Esophagus (tissue), 2 donors: ENCODE measurements at regions not wholly inside any gene's neighbourhood (a gene's known extent, or its start where the extent isn't known, plus 50 kb on each side); places are given as distances from the start of the nearest gene placed in this dataset.

Experiments used
- H3K27ac ChIP-seq, 2 donors: one replicate each; pipeline ENCODE4 v1.5.1; 2013; ENCODE audit warnings: low read depth in 2 of 2, mild to moderate bottlenecking in 2 of 2, inconsistent platforms in 1 of 2, low read length in 1 of 2, moderate library complexity in 1 of 2
- H3K27me3 ChIP-seq, 2 donors: one replicate each; pipeline ENCODE4 v1.6.1; 2013; ENCODE audit warnings: low read length in 2 of 2, control low read depth in 1 of 2, mild to moderate bottlenecking in 1 of 2; ENCODE audit not compliant: insufficient read depth in 2 of 2, control insufficient read depth in 1 of 2
- H3K36me3 ChIP-seq, 2 donors: one replicate each; pipeline ENCODE4 v1.6.1; 2013; ENCODE audit warnings: low read length in 1 of 2; ENCODE audit not compliant: control insufficient read depth in 2 of 2, insufficient read depth in 2 of 2
- H3K4me1 ChIP-seq, 2 donors: one replicate each; pipeline ENCODE4 v1.6.1; 2013; ENCODE audit warnings: low read length in 1 of 2; ENCODE audit not compliant: control insufficient read depth in 2 of 2, insufficient read depth in 2 of 2
- H3K4me3 ChIP-seq, 2 donors: one replicate each; pipeline ENCODE4 v1.5.1; 2013; ENCODE audit warnings: low read length in 2 of 2, mild to moderate bottlenecking in 2 of 2, low read depth in 1 of 2, moderate library complexity in 1 of 2
- H3K9me3 ChIP-seq, 2 donors: one replicate each; pipeline ENCODE4 v1.6.1; 2013; ENCODE audit warnings: mild to moderate bottlenecking in 2 of 2, low read depth in 1 of 2, low read length in 1 of 2, moderate library complexity in 1 of 2; ENCODE audit not compliant: control insufficient read depth in 2 of 2, insufficient read depth in 1 of 2
- WGBS, 2 donors: extraction: QIAGEN DNeasy Blood & Tissue Kit; methylation state at CpG; one replicate each; pipeline ENCODE4 v1.1.7; 2013; 5-methylcytosine and 5-hydroxymethylcytosine counted together
- donor health status: healthy with polysubstance abuse.
- donor health status: Bipolar disorder and iron deficiency.

GRCh38 chr16:86812363-86812970 lies 234.1 kb downstream of the FOXL1 start:
- H3K4me1 ChIP-seq = no peaks in the 10 kb centered on the region
- H3K36me3 ChIP-seq = no peaks in the 10 kb centered on the region
- H3K9me3 ChIP-seq = no peaks in the 10 kb centered on the region
- H3K4me3 ChIP-seq = no peak overlapping the region
- peaks cover 0 to 4% of the 10 kb centered on the region in 2 donors for H3K27me3 ChIP-seq
- WGBS, 2 donors = 48 to 67% methylated on average over 2 of the region's 2 CpGs
- no peak overlapping the region for H3K27ac ChIP-seq

GRCh38 chr16:86814256-86814655 lies 235.9 kb downstream of the FOXL1 start:
- Histone ChIP-seq H3K4me1 (no peaks in the 10 kb centered on the region), H3K9me3 (no peaks in the 10 kb centered on the region), H3K36me3 (no peaks in the 10 kb centered on the region), H3K4me3 (no peak overlapping the region), H3K27ac (no peak overlapping the region), H3K27me3 (no peaks in the 10 kb centered on the region)
- WGBS, 2 donors = 55 to 62% methylated on average over 7 of the region's 7 CpGs

GRCh38 chr16:86816930-86817625 lies 238.7 kb downstream of the FOXL1 start:
- no peaks in the 10 kb centered on the region for H3K4me1 ChIP-seq
- H3K36me3 ChIP-seq = no peaks in the 10 kb centered on the region
- 68 to 79% methylated on average over 9 of the region's 9 CpGs for WGBS, 2 donors
- H3K27ac ChIP-seq = no peak overlapping the region
- H3K4me3 ChIP-seq = no peak overlapping the region
- no peaks in the 10 kb centered on the region for H3K27me3 ChIP-seq
- H3K9me3 ChIP-seq = no peaks in the 10 kb centered on the region

GRCh38 chr16:86818671-86819532 lies 240.6 kb downstream of the FOXL1 start:
- Histone ChIP-seq H3K9me3 (no peaks in the 10 kb centered on the region), H3K36me3 (no peaks in the 10 kb centered on the region), H3K27ac (no peak overlapping the region), H3K4me3 (no peak overlapping the region), H3K4me1 (no peaks in the 10 kb centered on the region), H3K27me3 (no peaks in the 10 kb centered on the region)
- 39 to 44% methylated on average over 29 of the region's 29 CpGs for whole genome bisulfite sequencing, 2 donors

- no peaks in the 10 kb centered on the region for H3K9me3 ChIP-seq
- 21 to 31% methylated on average over 3 to 4 of the region's 4 CpGs for WGBS, 2 donors
Measured at GRCh38 chr16:86819533-86819892, 241.2 kb downstream of the FOXL1 start.

GRCh38 chr16:86821895-86822294 lies 243.5 kb downstream of the FOXL1 start:
- peaks cover 0 to 2% of the 10 kb centered on the region in 2 donors for H3K27me3 ChIP-seq
- H3K4me3 ChIP-seq = no peak overlapping the region
- H3K36me3 ChIP-seq = no peaks in the 10 kb centered on the region
- H3K27ac ChIP-seq = no peak overlapping the region
- peaks cover 0 to 5% of the 10 kb centered on the region in 2 donors for H3K4me1 ChIP-seq
- 80 to 94% methylated on average over 2 of the region's 2 CpGs for WGBS, 2 donors
- no peaks in the 10 kb centered on the region for H3K9me3 ChIP-seq

More at GRCh38 chr16:86819533-86819892, 241.2 kb downstream of the FOXL1 start:
- H3K27me3 ChIP-seq = no peaks in the 10 kb centered on the region
- H3K4me3 ChIP-seq = no peak overlapping the region
- H3K4me1 ChIP-seq = peaks cover 0 to 2% of the 10 kb centered on the region in 2 donors
- no peaks in the 10 kb centered on the region for H3K36me3 ChIP-seq
- H3K27ac ChIP-seq = no peak overlapping the region

GRCh38 chr16:86823125-86823524 lies 244.8 kb downstream of the FOXL1 start:
- 78 to 80% methylated on average over 8 of the region's 8 CpGs for WGBS, 2 donors
- H3K27me3 ChIP-seq = peaks cover 0 to 2% of the 10 kb centered on the region in 2 donors
- H3K9me3 ChIP-seq = no peaks in the 10 kb centered on the region
- no peaks in the 10 kb centered on the region for H3K36me3 ChIP-seq
- peaks cover 0 to 5% of the 10 kb centered on the region in 2 donors for H3K4me1 ChIP-seq
- no peak overlapping the region for H3K27ac ChIP-seq
- no peak overlapping the region for H3K4me3 ChIP-seq

- Histone ChIP-seq H3K4me1 (peaks cover 0 to 5% of the 10 kb centered on the region in 2 donors), H3K27me3 (peaks cover 0 to 2% of the 10 kb centered on the region in 2 donors), H3K4me3 (no peak overlapping the region), H3K36me3 (no peaks in the 10 kb centered on the region), H3K27ac (no peak overlapping the region), H3K9me3 (no peaks in the 10 kb centered on the region)
- 76% methylated on average over 22 of the region's 22 CpGs for WGBS, 2 donors
Measured at GRCh38 chr16:86823888-86824671, 245.7 kb downstream of the FOXL1 start.

- no peaks in the 10 kb centered on the region for H3K9me3 ChIP-seq
- H3K4me1 ChIP-seq = peaks cover 0 to 5% of the 10 kb centered on the region in 2 donors
- H3K4me3 ChIP-seq = no peak overlapping the region
- H3K36me3 ChIP-seq = no peaks in the 10 kb centered on the region
- H3K27ac ChIP-seq = no peak overlapping the region
- H3K27me3 ChIP-seq = peaks cover 0 to 2% of the 10 kb centered on the region in 2 donors
- 42 to 44% methylated on average over 18 of the region's 18 CpGs for WGBS, 2 donors
Measured at GRCh38 chr16:86824751-86825296, 246.5 kb downstream of the FOXL1 start.
